WTC11 (cell line): ENCODE measurements at regions not wholly inside any gene's neighbourhood (a gene's known extent, or its start where the extent isn't known, plus 50 kb on each side); places are given as distances from the start of the nearest gene placed in this dataset.

ENCODE experiments used
- ATAC-seq: fragments of 200-7000 bp; cut with Tn5 transposase; 2 replicates; pipeline ENCODE4 v1.10.0; 2021; ENCODE audit warnings: mild to moderate bottlenecking, moderate library complexity
- CTCF ChIA-PET: fragments of 300-600 bp; sonication (Branson Sonifier 250); formaldehyde crosslinking; loops from one replicate; lab custom pipeline; 2021; ENCODE audit warnings: antibody characterized with exemption; lab: Charles Lee
- POLR2A ChIA-PET: fragments of 350-600 bp; sonication (Branson Sonifier 250); formaldehyde crosslinking; loops from one replicate; lab custom pipeline; 2021; ENCODE audit warnings: antibody characterized with exemption; lab: Charles Lee
- DNase-seq: peaks from one replicate; pipeline ENCODE4 v3.0.0; 2021; ENCODE audit warnings: low spot score
- H3K27ac Mint-ChIP-seq: 2 replicates; pipeline ENCODE4 v1.8.0; 2021; ENCODE audit warnings: mixed read lengths
- H3K27me3 Mint-ChIP-seq: 2 replicates; pipeline ENCODE4 v1.8.0; 2021; ENCODE audit warnings: low read depth, mild to moderate bottlenecking, moderate library complexity, mixed read lengths
- H3K36me3 Mint-ChIP-seq: 2 replicates; pipeline ENCODE4 v1.8.0; 2021; ENCODE audit warnings: mixed read lengths
- H3K4me1 Mint-ChIP-seq: 2 replicates; pipeline ENCODE4 v1.8.0; 2022; ENCODE audit warnings: mixed read lengths
- H3K4me3 Mint-ChIP-seq: 2 replicates; pipeline ENCODE4 v1.8.0; 2021; ENCODE audit warnings: mild to moderate bottlenecking, moderate library complexity, mixed read lengths
- H3K9me3 Mint-ChIP-seq: 2 replicates; pipeline ENCODE4 v1.8.0; 2021; ENCODE audit warnings: mixed read lengths
- ATF1 ChIP-seq: sonication (generic); formaldehyde crosslinking; IDR thresholded peaks from 2 replicates; pipeline ENCODE4 v1.8.1; 2023; ENCODE audit warnings: mild to moderate bottlenecking, moderate library complexity, missing genetic modification reagents
- ATF3 ChIP-seq: sonication (generic); formaldehyde crosslinking; conservative IDR thresholded peaks from 2 replicates; pipeline ENCODE4 v1.8.1; 2022; ENCODE audit warnings: mild to moderate bottlenecking, missing genetic modification reagents
- ATF6 ChIP-seq: sonication (generic); formaldehyde crosslinking; IDR thresholded peaks from 2 replicates; pipeline ENCODE4 v1.8.1; 2023; ENCODE audit warnings: mild to moderate bottlenecking, missing genetic modification reagents
- CTCF ChIP-seq: fragments of 200-600 bp; IDR thresholded peaks from 2 replicates; pipeline ENCODE4 v1.8.0; 2022; ENCODE audit warnings: antibody characterized with exemption
- E2F4 ChIP-seq: sonication (generic); formaldehyde crosslinking; IDR thresholded peaks from 2 replicates; pipeline ENCODE4 v1.8.1; 2022; ENCODE audit warnings: low read depth, mild to moderate bottlenecking, moderate library complexity, missing genetic modification reagents, borderline replicate concordance
- EMX1 ChIP-seq: fragments of 250-450 bp; sonication (Bioruptor Pico); IDR thresholded peaks from 2 replicates; pipeline ENCODE4 v1.8.0; 2021; ENCODE audit warnings: mild to moderate bottlenecking
- FOXP4 ChIP-seq: sonication (generic); formaldehyde crosslinking; IDR thresholded peaks from 2 replicates; pipeline ENCODE4 v1.8.0; 2022; ENCODE audit warnings: mild to moderate bottlenecking, missing genetic modification reagents
- GABPB1 ChIP-seq: sonication (generic); formaldehyde crosslinking; IDR thresholded peaks from 2 replicates; pipeline ENCODE4 v1.8.1; 2023; ENCODE audit warnings: mild to moderate bottlenecking, missing genetic modification reagents
- KAT7 ChIP-seq: sonication (generic); formaldehyde crosslinking; IDR thresholded peaks from 2 replicates; pipeline ENCODE4 v1.8.1; 2023; ENCODE audit warnings: missing genetic modification reagents, mild to moderate bottlenecking, borderline replicate concordance
- MYBL2 ChIP-seq: sonication (generic); formaldehyde crosslinking; IDR thresholded peaks from 2 replicates; pipeline ENCODE4 v1.8.1; 2023; ENCODE audit warnings: mild to moderate bottlenecking, moderate library complexity, missing genetic modification reagents
- NR3C1 ChIP-seq: sonication (generic); formaldehyde crosslinking; conservative IDR thresholded peaks from 2 replicates; pipeline ENCODE4 v1.8.1; 2023; ENCODE audit warnings: low read depth, mild to moderate bottlenecking, missing genetic modification reagents
- TCF7 ChIP-seq: sonication (generic); formaldehyde crosslinking; IDR thresholded peaks from 2 replicates; pipeline ENCODE4 v1.8.0; 2022; ENCODE audit warnings: mild to moderate bottlenecking, low read depth, missing genetic modification reagents, moderate library complexity
- TEAD1 ChIP-seq: sonication (generic); formaldehyde crosslinking; IDR thresholded peaks from 2 replicates; pipeline ENCODE4 v1.8.0; 2022; ENCODE audit warnings: mild to moderate bottlenecking, missing genetic modification reagents
- ZNF121 ChIP-seq: sonication (generic); formaldehyde crosslinking; IDR thresholded peaks from 2 replicates; pipeline ENCODE4 v1.8.0; 2023; ENCODE audit warnings: missing genetic modification reagents
- ZNF317 ChIP-seq: sonication (generic); formaldehyde crosslinking; IDR thresholded peaks from 2 replicates; pipeline ENCODE4 v1.8.1; 2023; ENCODE audit warnings: low read depth, mild to moderate bottlenecking, moderate library complexity, missing genetic modification reagents, borderline replicate concordance
- ZNF532 ChIP-seq: fragments of 250-450 bp; sonication (Bioruptor Pico); IDR thresholded peaks from 2 replicates; pipeline ENCODE4 v1.9.0; 2021; ENCODE audit warnings: mild to moderate bottlenecking, borderline replicate concordance
- ZNF671 ChIP-seq: fragments of 250-450 bp; sonication (Bioruptor Pico); IDR thresholded peaks from 2 replicates; pipeline ENCODE4 v1.8.0; 2021; ENCODE audit warnings: mild to moderate bottlenecking

- H3K36me3 Mint-ChIP-seq, result 0 out of 2 replicates have a peak, but pooled peaks cover 3% of the 10 kb centered on the region
- DNase-seq (no peak), ATAC-seq (no peak)
- peaks cover 22% of the 10 kb centered on the region for H3K9me3 Mint-ChIP-seq
- H3K4me1 Mint-ChIP-seq, result peaks cover 3% of the 10 kb centered on the region; the same call in 1 of the 2 replicates
- no peak for TF ChIP-seq ZNF317 (CRISPR knock-in tag)
- no peak for TF ChIP-seq ZNF671 (CRISPR knock-in tag)
- CTCF ChIA-PET, result no interaction called here
- no peak overlapping the region for H3K4me3 Mint-ChIP-seq
- peaks cover 3% of the 10 kb centered on the region; the same call in 1 of the 2 replicates for H3K27me3 Mint-ChIP-seq
- H3K27ac Mint-ChIP-seq, result no peak overlapping the region
- POLR2A ChIA-PET, result no interaction called here
These were observed 953.5 kb upstream of the MDGA2 start for GRCh38 chr14:48628870-48629269.

- H3K27ac Mint-ChIP-seq, result no peak overlapping the region
- H3K27me3 Mint-ChIP-seq, result no peaks in the 10 kb centered on the region
- H3K9me3 Mint-ChIP-seq, result peaks cover 7% of the 10 kb centered on the region
- peaks cover 2% of the 10 kb centered on the region; the same call in 1 of the 2 replicates for H3K36me3 Mint-ChIP-seq
- TF ChIP-seq ATF6 (CRISPR knock-in tag) (no peak), CTCF (no peak), MYBL2 (CRISPR knock-in tag) (no peak), TEAD1 (CRISPR knock-in tag) (no peak), EMX1 (CRISPR knock-in tag) (no peak), FOXP4 (CRISPR knock-in tag) (no peak), ATF3 (no peak), ZNF121 (no peak), KAT7 (CRISPR knock-in tag) (no peak), ZNF532 (CRISPR knock-in tag) (no peak)
- DNase-seq (no peak), ATAC-seq (no peak)
- no peak overlapping the region for H3K4me3 Mint-ChIP-seq
- H3K4me1 Mint-ChIP-seq, result peaks cover 2% of the 10 kb centered on the region; the same call in 1 of the 2 replicates
- POLR2A ChIA-PET, result no interaction called here
- CTCF ChIA-PET, result no interaction called here
These were observed 947.6 kb upstream of the MDGA2 start for GRCh38 chr14:48622980-48623379.

GRCh38 chr14:48618057-48618456 lies 942.7 kb upstream of the MDGA2 start:
- H3K9me3 Mint-ChIP-seq, result peaks cover 15% of the 10 kb centered on the region
- ATAC-seq, result no peak
- ChIA-PET POLR2A (no interaction called here), CTCF (no interaction called here)
- no peak for DNase-seq
- peaks cover 10% of the 10 kb centered on the region; the same call in 1 of the 2 replicates for H3K36me3 Mint-ChIP-seq
- no peak overlapping the region for H3K4me3 Mint-ChIP-seq
- H3K27me3 Mint-ChIP-seq, result no peaks in the 10 kb centered on the region
- H3K4me1 Mint-ChIP-seq, result no peaks in the 10 kb centered on the region
- H3K27ac Mint-ChIP-seq, result no peak overlapping the region
- no peak for TF ChIP-seq ZNF671 (CRISPR knock-in tag)
- TF ChIP-seq NR3C1 (CRISPR knock-in tag), result no peak
- no peak for TF ChIP-seq E2F4 (CRISPR knock-in tag)
- no peak for TF ChIP-seq TCF7 (CRISPR knock-in tag)
- no peak for TF ChIP-seq ATF1
- TF ChIP-seq GABPB1, result no peak
